IMR-90 (cell line): ENCODE measurements at regions not wholly inside any gene's neighbourhood (a gene's known extent, or its start where the extent isn't known, plus 50 kb on each side); places are given as distances from the start of the nearest gene placed in this dataset.

Source experiments
- CTCF ChIP-seq: conservative IDR thresholded peaks from 2 replicates; pipeline ENCODE4 v1.5.1; 2012; ENCODE audit warnings: mild to moderate bottlenecking, low read depth, low read length, improper control_type of control experiment
- MAZ ChIP-seq: IDR thresholded peaks from 2 replicates; pipeline ENCODE4 v1.6.1; 2012; ENCODE audit warnings: low read depth, mild to moderate bottlenecking, low read length, improper control_type of control experiment, moderate library complexity, borderline replicate concordance
- MXI1 ChIP-seq: IDR thresholded peaks from 2 replicates; pipeline ENCODE4 v1.6.1; 2012; ENCODE audit warnings: low read depth, mild to moderate bottlenecking, low read length, moderate library complexity, borderline replicate concordance

GRCh38 chr5:74490814-74491213 lies 149.7 kb downstream of the ENC1 start:
- no peak for TF ChIP-seq CTCF
- no peak for TF ChIP-seq MXI1
- no peak for TF ChIP-seq MAZ
